ENCODE measurements at regions not wholly inside any gene's neighbourhood (a gene's known extent, or its start where the extent isn't known, plus 50 kb on each side); places are given as distances from the start of the nearest gene placed in this dataset.

GRCh38 chr6:130647246-130647645, 180.0 kb upstream of the SMLR1 start:
- H3K9ac ChIP-seq (ENCODE audit: insufficient read length) = no peak overlapping the region
- H3K9me3 ChIP-seq (ENCODE audit: low read depth, low read length) = no peaks in the 10 kb centered on the region
- TF ChIP-seq FOXP2 (optimal IDR thresholded peaks at IDR 0.05; ENCODE audit: control extremely low read depth, extremely low read length, insufficient read depth) = no peak
- TF ChIP-seq POLR2AphosphoS5 (IDR thresholded peaks at IDR 0.05; ENCODE audit: borderline replicate concordance, low read depth, low read length) = no peak
- TF ChIP-seq EZH2 (IDR thresholded peaks at IDR 0.05) = no peak
- no peak overlapping the region for H3K4me3 ChIP-seq
- H3K27ac ChIP-seq = no peak overlapping the region
- H3K36me3 ChIP-seq (ENCODE audit: insufficient read depth, low read length) = no peaks in the 10 kb centered on the region
- DNase-seq (ENCODE audit: low read depth, low spot score) = no peak

DNA sequence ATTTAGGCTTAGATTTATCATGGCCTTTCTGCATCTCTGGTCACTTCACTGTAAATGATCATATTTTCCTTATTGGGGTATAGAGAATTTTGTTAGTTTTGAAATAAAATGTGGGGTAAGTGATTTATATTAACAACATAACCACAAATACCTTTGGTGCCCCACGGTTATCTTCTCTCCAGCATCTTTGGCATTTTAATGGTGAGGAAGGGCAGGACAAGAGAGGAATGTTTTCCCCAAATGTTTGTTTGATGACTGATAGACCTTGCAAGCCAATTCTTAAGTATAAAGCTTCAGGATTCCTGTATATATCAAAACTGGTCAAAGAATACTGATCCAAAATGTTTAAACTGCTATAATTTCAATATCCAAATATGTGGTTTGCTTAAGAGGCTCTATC, 171.6 kb upstream of the SMLR1 start:
- H3K9ac ChIP-seq (ENCODE audit: insufficient read length) = no peak overlapping the region
- H3K4me3 ChIP-seq = no peak overlapping the region
- H3K9me3 ChIP-seq (ENCODE audit: low read depth, low read length) = no peaks in the 10 kb centered on the region
- TF ChIP-seq FOXP2 (optimal IDR thresholded peaks at IDR 0.05; ENCODE audit: control extremely low read depth, extremely low read length, insufficient read depth) = no peak
- TF ChIP-seq EZH2 (IDR thresholded peaks at IDR 0.05) = no peak
- TF ChIP-seq POLR2AphosphoS5 (IDR thresholded peaks at IDR 0.05; ENCODE audit: borderline replicate concordance, low read depth, low read length) = no peak
- H3K36me3 ChIP-seq (ENCODE audit: insufficient read depth, low read length) = no peaks in the 10 kb centered on the region
- no peak for DNase-seq (ENCODE audit: low read depth, low spot score)
- H3K27ac ChIP-seq = no peak overlapping the region

DNA sequence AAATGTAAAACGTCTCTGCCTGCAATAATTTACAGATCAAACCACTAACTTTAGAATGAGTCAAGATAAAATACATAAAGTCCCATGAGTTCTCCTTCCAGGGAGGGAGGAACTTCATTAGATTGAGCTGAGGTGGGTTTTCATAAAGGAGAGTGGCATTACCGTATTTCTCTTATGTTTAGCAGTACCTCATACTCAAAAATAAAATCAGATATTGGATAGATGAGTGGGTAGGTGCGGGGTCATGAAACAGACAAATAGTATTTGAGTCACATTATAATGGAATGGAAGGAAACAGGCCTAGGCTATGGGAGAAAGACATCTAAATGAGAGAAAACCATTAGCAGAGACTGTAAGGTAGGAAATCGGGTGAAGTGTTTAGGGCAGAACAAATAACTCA, 166.1 kb upstream of the SMLR1 start:
- H3K9me3 ChIP-seq (ENCODE audit: low read depth, low read length) = no peaks in the 10 kb centered on the region
- no peak for DNase-seq (ENCODE audit: low read depth, low spot score)
- no peak overlapping the region for H3K27ac ChIP-seq
- H3K4me3 ChIP-seq = no peak overlapping the region
- H3K9ac ChIP-seq (ENCODE audit: insufficient read length) = no peak overlapping the region
- H3K36me3 ChIP-seq (ENCODE audit: insufficient read depth, low read length) = no peaks in the 10 kb centered on the region
- no peak for TF ChIP-seq EZH2 (IDR thresholded peaks at IDR 0.05)
- no peak for TF ChIP-seq FOXP2 (optimal IDR thresholded peaks at IDR 0.05; ENCODE audit: control extremely low read depth, extremely low read length, insufficient read depth)
- TF ChIP-seq POLR2AphosphoS5 (IDR thresholded peaks at IDR 0.05; ENCODE audit: borderline replicate concordance, low read depth, low read length) = no peak

DNA sequence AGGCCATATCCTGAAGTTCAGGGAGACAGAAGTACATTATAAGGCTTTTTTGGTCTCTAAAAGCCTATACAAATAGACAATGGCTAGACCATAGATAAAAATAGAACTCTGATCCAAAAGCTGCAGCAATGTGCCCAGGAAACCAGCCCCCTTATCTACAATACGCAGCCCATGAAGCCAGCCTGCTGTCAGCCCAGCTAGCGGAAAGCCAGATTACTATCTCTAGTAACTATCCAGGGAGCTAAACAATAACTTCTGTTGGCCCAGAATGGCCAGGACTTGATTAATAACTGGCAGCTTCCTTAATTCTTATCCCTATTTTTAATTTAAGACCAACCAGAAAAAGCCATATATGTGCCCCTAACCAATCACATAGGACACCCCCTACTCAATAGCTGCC, 160.4 kb upstream of the SMLR1 start:
- H3K9ac ChIP-seq (ENCODE audit: insufficient read length) = no peak overlapping the region
- no peak overlapping the region for H3K27ac ChIP-seq
- TF ChIP-seq FOXP2 (optimal IDR thresholded peaks at IDR 0.05; ENCODE audit: control extremely low read depth, extremely low read length, insufficient read depth) = no peak
- no peak for TF ChIP-seq EZH2 (IDR thresholded peaks at IDR 0.05)
- H3K4me3 ChIP-seq = no peak overlapping the region
- H3K36me3 ChIP-seq (ENCODE audit: insufficient read depth, low read length) = no peaks in the 10 kb centered on the region
- H3K9me3 ChIP-seq (ENCODE audit: low read depth, low read length) = no peaks in the 10 kb centered on the region
- DNase-seq (ENCODE audit: low read depth, low spot score) = no peak

- H3K4me3 ChIP-seq = no peak overlapping the region
- TF ChIP-seq FOXP2 (optimal IDR thresholded peaks at IDR 0.05; ENCODE audit: control extremely low read depth, extremely low read length, insufficient read depth) (no peak), EZH2 (IDR thresholded peaks at IDR 0.05) (no peak), POLR2AphosphoS5 (IDR thresholded peaks at IDR 0.05; ENCODE audit: borderline replicate concordance, low read depth, low read length) (no peak)
- H3K9me3 ChIP-seq (ENCODE audit: low read depth, low read length) = no peaks in the 10 kb centered on the region
- H3K27ac ChIP-seq = no peak overlapping the region
- no peaks in the 10 kb centered on the region for H3K36me3 ChIP-seq (ENCODE audit: insufficient read depth, low read length)
- no peak for DNase-seq (ENCODE audit: low read depth, low spot score)
- H3K9ac ChIP-seq (ENCODE audit: insufficient read length) = no peak overlapping the region
Observed at GRCh38 chr6:130670142-130670541, 157.1 kb upstream of the SMLR1 start.

DNA sequence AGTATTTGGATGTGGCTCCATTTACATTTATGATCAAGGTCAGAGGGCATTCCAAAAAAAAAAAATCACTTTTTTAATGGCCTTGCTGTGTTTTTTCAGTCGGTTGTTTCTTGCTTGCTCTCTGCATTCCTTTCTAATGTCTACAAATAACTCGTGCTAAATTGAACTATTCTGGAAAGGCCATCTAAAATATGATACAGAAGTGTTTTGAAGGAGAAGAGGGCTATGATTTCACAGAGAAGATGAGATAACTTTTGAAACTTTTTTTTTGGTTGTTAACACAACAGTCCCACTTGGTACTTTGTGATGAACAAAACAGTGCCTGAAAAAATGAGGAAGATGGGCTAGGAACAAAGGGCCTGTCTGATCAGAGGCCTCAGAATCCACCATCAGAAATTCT, 156.1 kb upstream of the SMLR1 start:
- no peak for DNase-seq (ENCODE audit: low read depth, low spot score)

GRCh38 chr6:130671577-130671976, 155.6 kb upstream of the SMLR1 start:
- Histone ChIP-seq H3K27ac (no peak overlapping the region), H3K9ac (ENCODE audit: insufficient read length) (no peak overlapping the region), H3K4me3 (no peak overlapping the region), H3K9me3 (ENCODE audit: low read depth, low read length) (no peaks in the 10 kb centered on the region), H3K36me3 (ENCODE audit: insufficient read depth, low read length) (no peaks in the 10 kb centered on the region)
- DNase-seq (ENCODE audit: low read depth, low spot score) = no peak
- no peak for TF ChIP-seq POLR2AphosphoS5 (IDR thresholded peaks at IDR 0.05; ENCODE audit: borderline replicate concordance, low read depth, low read length)
- no peak for TF ChIP-seq EZH2 (IDR thresholded peaks at IDR 0.05)
- TF ChIP-seq FOXP2 (optimal IDR thresholded peaks at IDR 0.05; ENCODE audit: control extremely low read depth, extremely low read length, insufficient read depth) = no peak

More for the DNA sequence above, 156.1 kb upstream of the SMLR1 start:
- no peaks in the 10 kb centered on the region for H3K36me3 ChIP-seq (ENCODE audit: insufficient read depth, low read length)
- no peaks in the 10 kb centered on the region for H3K9me3 ChIP-seq (ENCODE audit: low read depth, low read length)
- no peak overlapping the region for H3K4me3 ChIP-seq
- TF ChIP-seq POLR2AphosphoS5 (IDR thresholded peaks at IDR 0.05; ENCODE audit: borderline replicate concordance, low read depth, low read length) (no peak), EZH2 (IDR thresholded peaks at IDR 0.05) (no peak), FOXP2 (optimal IDR thresholded peaks at IDR 0.05; ENCODE audit: control extremely low read depth, extremely low read length, insufficient read depth) (no peak)
- H3K27ac ChIP-seq = no peak overlapping the region
- no peak overlapping the region for H3K9ac ChIP-seq (ENCODE audit: insufficient read length)

DNA sequence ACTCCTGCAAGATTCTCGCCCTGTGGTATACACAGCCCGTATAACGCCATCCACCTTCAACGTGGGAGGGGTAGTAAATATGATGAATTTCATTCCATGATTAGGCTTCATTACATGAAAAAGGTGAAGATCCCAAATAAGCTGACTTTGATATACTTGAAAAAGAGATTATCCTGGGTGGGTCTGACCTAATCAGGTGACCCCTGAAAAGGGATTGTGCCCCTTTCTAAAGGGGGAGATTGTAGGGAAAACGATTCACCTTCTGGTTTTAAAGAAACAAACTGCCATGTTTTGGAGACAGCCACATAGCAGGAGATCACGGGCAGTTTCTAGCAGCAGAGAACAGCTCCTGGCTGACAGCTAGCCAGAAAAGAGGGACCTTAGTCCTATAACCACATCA, 155.1 kb upstream of the SMLR1 start:
- Histone ChIP-seq H3K4me3 (no peak overlapping the region), H3K9me3 (ENCODE audit: low read depth, low read length) (no peaks in the 10 kb centered on the region), H3K9ac (ENCODE audit: insufficient read length) (no peak overlapping the region), H3K27ac (no peak overlapping the region), H3K36me3 (ENCODE audit: insufficient read depth, low read length) (no peaks in the 10 kb centered on the region)
- TF ChIP-seq EZH2 (IDR thresholded peaks at IDR 0.05) (no peak), POLR2AphosphoS5 (IDR thresholded peaks at IDR 0.05; ENCODE audit: borderline replicate concordance, low read depth, low read length) (no peak), FOXP2 (optimal IDR thresholded peaks at IDR 0.05; ENCODE audit: control extremely low read depth, extremely low read length, insufficient read depth) (no peak)
- DNase-seq (ENCODE audit: low read depth, low spot score) = no peak

- no peak for DNase-seq (ENCODE audit: low read depth, low spot score)
- no peak overlapping the region for H3K27ac ChIP-seq
- H3K9ac ChIP-seq (ENCODE audit: insufficient read length) = no peak overlapping the region
- H3K36me3 ChIP-seq (ENCODE audit: insufficient read depth, low read length) = no peaks in the 10 kb centered on the region
- H3K9me3 ChIP-seq (ENCODE audit: low read depth, low read length) = no peaks in the 10 kb centered on the region
- H3K4me3 ChIP-seq = no peak overlapping the region
- no peak for TF ChIP-seq FOXP2 (optimal IDR thresholded peaks at IDR 0.05; ENCODE audit: control extremely low read depth, extremely low read length, insufficient read depth)
- no peak for TF ChIP-seq EZH2 (IDR thresholded peaks at IDR 0.05)
- no peak for TF ChIP-seq POLR2AphosphoS5 (IDR thresholded peaks at IDR 0.05; ENCODE audit: borderline replicate concordance, low read depth, low read length)
Observed at GRCh38 chr6:130674604-130675003, 152.6 kb upstream of the SMLR1 start.
